Hindlimb muscle (tissue), 1 donor: ENCODE measurements at regions not wholly inside any gene's neighbourhood (a gene's known extent, or its start where the extent isn't known, plus 50 kb on each side); places are given as distances from the start of the nearest gene placed in this dataset.

ENCODE experiments used
- DNase-seq: peaks from one replicate; pipeline ENCODE4 v3.0.0-alpha.2; 2013

GRCh38 chr7:156151078-156151477, 338.8 kb upstream of the SHH start:
- no peak for DNase-seq

DNA sequence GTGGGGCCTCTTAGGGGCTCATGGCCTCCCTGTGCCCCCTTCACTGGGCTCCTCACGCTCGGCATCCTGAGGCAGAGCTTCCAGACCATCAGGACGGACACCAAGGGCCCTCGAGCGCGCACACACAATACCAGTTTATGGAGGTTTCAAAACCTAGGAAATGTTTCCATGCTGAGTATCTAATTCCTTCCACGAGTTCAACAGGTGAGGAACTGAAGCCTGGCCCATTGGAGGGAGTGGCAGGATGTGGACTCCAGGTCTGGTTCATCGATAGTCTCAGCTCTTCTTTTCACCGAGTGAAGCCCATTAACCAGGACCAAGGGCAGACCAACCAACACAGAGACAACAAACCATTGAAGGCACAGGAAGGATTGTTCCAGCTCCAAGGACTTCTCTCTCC, 336.7 kb upstream of the SHH start:
- no peak for DNase-seq

DNA sequence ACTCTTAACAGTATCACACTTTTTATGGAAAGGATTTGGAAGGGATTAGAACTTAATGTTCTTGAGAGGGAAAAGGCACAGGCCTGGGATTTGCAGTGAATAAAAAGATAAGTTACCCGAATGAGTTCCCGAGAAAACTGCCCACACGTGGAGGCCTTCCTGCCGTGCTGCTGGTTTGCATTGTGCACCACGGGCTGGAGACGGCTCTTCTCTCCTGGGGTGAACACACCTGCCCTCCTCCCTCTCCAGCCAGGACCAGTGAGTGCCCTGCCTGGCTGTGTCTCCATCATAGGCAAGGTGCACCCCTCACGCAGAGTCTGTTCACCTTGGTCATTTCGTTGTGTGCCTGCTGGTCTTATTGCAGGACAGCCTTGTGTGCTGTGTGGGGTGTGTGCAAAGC, 336.3 kb upstream of the SHH start:
- no peak for DNase-seq

DNA sequence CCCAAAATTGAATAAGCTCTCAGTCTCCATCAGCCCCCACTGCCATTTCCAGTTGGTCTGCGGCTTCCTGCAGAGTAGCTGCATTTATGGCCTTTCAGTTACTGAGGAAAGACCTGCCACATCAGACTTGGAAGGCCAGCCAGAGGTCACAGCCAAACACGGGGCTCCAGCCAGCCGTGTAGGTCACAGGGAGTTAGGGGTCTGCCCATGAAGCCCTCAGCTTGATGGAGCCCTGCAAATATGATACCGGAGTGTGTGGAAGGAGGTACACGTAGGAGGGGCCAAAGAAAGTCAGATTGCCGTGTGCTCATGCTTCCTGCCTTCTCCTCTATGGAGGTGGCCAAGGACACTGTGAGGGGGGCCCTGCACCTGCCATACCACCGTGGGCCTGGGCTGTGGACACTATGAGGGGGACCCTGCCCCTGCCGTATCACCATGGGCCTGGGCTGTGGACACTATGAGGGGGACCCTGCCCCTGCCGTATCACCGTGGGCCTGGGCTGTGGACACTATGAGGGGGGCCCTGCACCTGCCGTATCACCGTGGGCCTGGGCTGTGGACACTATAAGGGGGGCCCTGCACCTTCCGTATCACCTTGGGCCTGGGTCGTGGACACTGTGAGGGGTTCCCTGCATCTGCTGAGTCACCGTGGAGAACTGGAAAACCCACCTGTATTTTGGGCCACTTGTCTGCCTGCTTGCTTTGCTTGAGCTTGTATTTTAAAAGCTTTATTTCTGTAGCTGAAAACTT, 335.7 kb upstream of the SHH start:
- no peak for DNase-seq

DNA sequence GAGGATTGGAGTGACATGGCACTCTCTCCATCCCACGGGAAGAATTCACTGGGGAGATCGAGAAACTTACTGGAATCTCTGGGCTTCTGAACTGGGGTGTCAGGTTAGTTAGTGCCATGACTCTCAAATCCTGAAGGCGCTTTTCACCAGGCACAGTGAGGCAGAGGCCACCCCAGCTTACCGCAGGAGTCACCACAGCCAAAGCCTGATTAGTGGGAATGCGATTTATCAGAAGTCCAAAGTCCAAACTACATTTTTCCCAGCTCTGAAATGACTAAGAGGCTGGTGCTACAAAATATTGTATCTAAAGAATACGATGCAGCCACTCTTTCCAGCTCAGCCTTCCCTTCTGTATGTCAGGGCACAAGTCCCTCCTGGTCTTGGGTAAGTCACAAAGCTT, 334.8 kb upstream of the SHH start:
- no peak for DNase-seq

GRCh38 chr7:156145996-156146395, 333.7 kb upstream of the SHH start:
- no peak for DNase-seq

DNA sequence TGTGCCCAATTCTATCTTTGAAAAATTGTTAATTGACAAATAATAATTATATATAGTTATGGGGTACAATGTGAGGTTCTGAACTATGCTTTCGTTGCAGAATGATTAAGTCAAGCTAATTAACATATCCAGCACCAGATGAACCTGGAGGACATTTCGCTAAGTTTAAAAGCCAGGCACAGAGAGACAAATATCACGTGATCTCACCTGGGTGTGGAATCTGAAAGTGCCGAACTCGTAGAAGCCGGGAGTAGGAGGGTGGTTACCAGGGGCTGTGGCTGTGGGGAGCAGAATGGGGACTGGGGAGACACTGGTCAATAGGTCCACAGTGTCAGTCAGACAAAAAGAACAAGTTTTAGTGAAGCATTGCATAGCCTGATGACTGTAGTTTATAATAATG, 332.9 kb upstream of the SHH start:
- no peak for DNase-seq

GRCh38 chr7:156143683-156144082, 331.4 kb upstream of the SHH start:
- DNase-seq: no peak

GRCh38 chr7:156143158-156143557, 330.9 kb upstream of the SHH start:
- DNase-seq: no peak

GRCh38 chr7:156141941-156142340, 329.7 kb upstream of the SHH start:
- no peak for DNase-seq

DNA sequence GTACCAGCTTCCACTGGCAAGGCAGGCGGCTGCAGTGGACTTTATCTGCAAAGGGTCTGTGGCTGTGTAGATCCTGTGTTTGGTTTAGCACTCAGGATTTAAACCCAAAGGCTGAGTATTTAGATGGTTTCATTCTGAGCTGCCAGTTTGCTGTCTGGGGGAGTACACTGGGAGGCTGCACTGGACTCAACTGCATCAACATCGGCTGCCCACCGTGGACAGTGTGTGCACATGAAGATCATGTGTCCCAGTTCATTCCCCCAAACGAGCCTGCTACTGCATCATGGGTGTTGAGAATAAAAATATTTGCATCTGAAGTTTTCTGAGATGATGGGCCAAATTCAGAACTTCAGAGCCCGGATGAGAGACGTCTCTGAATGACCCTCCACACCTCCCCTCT, 328.6 kb upstream of the SHH start:
- no peak for DNase-seq

DNA sequence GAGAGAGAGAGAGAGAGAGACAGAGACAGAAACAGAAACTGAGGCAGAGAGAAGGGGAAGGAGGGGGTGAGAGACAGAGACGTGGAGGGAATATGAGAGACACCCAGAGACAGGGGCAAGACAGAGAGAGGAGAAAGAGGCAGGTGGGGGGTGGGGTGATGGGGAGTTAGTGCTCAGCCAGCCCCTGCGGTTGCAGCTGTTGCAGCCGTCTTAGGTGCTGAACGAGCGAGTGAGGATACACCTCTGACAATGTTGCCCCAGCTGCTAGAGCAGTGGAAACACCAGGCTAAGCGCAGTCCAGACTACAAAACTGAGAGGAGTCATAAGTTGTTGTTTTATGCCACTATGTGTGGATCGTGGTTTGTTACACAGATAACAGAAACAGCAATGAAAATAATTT, 328.2 kb upstream of the SHH start:
- no peak for DNase-seq

DNA sequence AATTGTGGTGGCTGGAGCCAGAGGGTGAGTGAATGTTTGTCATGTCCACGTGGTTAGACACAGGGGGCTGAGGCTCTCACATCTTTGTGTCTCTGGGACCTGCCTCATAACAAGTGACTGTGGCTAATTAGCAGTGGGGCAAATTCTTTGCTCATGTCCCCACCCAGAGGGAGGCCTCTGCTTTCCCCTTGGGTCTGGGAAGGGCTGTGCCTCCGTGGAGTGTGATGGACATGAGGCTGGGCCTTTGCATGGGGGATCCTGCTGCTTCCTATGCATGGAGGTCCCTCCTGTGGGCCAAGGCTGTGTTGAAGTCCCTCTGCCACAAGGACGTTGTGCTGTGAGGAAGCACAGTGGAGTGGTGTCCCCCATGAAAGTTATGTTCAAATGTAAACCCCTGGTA, 327.4 kb upstream of the SHH start:
- DNase-seq: no peak

- DNase-seq: no peak
Measured at GRCh38 chr7:156139112-156139511, 326.8 kb upstream of the SHH start.

DNA sequence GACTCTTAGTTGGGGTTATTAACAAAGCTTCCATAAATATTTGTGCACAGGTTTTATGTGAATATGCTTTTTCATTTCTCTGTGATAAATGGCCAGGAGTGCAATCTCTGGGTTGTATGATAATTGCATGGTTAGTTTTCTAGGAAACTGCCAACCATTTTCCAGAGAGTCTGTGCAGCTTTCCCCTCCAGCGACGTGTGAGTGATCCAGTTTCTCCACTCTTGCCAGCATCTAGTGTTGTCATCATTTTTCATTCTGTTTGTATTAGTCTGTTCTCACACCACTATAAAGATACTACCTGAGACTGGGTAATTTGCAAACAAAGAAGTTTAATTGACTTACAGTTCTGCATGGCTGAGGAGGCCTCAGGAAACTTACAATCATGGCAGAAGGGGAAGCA, 319.6 kb upstream of the SHH start:
- no peak for DNase-seq

DNA sequence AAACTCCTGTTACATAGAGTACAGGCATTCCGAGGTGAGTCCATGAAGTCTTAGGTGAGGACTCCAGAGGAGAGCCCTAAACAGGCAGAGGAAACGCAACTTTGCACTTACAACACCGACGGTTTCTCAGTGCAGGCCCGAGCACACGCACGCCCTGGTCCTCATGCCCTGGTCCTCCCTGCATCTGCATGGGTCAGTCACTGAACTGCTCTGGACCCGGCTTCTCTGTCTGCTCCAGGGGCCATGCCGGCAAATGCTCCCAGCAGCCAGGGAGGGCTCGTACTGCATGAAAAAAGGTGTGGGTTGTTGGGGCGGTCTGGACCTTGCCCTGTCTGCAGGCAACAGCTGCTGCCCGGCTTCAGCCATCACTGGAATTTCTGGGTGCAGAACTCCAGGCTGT, 317.3 kb upstream of the SHH start:
- DNase-seq: no peak

DNA sequence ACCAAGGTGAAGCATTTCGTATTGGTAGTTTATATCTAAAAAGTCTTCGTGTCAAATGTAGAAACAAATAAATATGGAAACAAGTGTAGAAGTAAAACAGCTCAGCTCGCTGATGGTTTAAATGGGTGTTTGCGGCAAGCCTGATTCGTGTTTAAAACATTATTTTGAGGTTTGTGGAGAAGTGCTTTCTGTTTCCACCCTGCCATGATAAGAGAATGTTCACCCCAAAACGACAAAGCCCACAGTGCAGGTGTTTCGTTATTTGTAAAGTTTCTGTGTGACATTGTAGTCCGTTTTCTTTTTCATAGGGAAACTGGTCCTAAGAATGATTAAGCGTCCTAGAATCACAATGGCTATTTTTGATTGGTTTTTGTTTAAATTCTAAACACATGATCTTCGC, 316.2 kb upstream of the SHH start:
- no peak for DNase-seq

DNA sequence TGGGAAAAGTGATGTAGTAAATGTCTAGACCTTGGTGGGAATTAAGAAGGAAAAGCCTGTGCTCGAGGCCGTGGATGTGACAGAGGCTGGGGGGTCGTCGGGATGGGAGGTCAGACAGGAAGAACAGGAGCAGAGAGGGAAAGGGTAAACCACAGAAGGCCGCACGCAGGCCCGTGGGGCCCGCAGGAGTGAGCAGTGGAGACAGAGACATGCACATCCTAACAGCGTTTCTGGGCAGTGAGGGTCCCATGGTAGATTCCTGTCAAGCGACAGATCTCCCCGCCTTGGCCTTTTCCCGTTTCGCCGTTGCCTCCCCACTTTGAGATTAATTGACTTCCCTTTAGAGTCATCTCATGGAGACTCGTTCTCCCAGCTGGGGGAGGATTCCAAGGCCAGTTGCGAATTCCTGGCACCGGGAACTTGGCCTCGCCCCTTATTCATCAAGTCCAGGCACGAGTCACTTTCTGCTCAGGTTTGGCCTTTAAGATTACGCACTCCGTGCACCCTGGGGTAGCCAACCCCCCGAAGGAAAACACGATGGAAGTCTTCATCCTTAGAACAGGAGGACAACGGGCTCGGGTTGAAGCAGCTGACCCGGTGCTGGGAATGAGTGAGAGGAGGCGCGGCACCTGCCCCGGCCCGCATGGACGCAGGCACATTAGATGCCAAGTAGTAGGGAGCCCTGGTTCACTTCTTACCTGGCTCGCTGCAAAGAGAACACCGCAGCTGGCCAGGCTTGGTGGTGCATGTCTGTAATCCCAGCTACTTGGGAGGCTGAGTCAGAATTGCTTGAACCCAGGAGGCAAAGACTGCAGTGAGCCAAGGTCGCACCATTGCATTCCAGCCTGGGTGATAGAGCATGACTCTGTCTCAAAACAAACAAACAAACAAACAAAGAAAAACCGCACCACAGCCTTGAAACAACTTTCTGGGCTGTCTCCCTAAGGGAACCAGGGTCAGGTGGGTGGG, 315.2 kb upstream of the SHH start:
- DNase-seq: no peak

DNA sequence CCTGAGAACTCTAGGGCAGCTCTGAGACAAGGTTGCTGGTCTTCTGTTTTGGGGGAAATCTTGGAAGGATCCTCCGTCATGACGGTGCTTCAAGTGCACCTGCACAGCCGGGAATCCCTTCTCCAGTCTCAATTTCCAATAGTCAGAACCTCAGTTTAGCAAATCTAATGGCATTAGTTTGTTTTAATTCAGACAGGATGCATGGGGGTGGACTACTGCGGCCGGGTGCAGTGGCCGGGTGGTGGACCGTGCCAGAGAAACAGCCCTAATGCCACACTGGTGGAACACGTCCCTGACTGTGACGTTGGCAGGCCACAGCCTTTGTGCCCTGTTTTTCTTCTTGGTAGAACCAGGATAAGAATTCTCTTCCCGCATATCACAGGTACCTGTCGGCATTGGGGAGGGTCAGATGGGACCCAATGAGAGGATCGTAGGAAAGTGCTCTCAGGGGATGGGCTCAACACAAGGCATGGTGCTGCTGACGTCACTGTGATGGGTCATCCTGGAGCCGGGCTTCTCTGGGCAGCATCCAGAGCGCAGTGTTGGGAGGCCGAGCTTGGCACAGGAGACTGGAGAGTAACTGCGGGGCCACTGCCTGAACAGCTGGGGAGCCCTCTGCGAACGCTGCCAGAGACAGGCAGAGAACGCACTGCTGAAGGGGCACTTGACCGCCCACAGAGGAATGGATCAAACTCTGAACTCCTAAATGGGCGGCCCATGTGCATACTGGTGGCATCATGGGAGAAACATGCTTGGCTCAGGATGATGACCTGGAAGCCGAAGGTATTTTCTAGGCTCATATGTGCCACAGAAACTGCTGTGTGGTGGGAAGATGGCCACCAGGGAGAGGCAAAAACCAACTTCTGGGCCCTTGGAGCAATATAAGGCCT, 313.8 kb upstream of the SHH start:
- peak; percentile 4 for DNase-seq

- no peak for DNase-seq
Measured at GRCh38 chr7:156124356-156124755, 312.1 kb upstream of the SHH start.

GRCh38 chr7:156123362-156123761, 311.1 kb upstream of the SHH start:
- no peak for DNase-seq

DNA sequence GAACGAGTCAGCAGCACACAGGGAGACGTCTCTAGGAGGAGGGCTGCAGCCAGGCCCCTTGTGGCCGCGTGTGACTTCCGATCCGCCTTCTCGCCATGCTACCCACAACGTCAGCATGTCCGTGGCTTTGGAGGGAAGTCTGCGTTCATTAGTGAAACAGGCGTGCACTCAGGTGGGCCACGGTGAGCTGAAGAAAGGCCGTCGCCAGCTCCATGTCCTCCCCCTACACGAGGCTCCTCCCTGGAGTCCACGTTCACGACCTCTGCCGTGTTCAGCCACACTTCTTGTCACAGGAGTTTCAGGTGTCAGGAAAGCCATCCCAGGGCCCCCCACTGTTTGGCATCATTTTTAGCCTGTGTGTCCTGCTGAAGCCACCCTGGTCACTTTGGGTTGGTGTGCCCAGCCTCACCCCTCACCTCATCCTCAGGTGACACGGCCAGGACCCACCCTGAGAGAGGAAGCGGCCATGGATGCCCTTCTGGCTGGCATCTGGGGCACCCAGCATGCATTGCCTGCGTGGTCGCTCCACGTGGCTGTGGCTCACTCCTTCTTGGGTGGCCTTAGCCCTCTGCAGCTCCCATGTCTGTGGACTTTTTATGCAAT, 310.6 kb upstream of the SHH start:
- no peak for DNase-seq

DNA sequence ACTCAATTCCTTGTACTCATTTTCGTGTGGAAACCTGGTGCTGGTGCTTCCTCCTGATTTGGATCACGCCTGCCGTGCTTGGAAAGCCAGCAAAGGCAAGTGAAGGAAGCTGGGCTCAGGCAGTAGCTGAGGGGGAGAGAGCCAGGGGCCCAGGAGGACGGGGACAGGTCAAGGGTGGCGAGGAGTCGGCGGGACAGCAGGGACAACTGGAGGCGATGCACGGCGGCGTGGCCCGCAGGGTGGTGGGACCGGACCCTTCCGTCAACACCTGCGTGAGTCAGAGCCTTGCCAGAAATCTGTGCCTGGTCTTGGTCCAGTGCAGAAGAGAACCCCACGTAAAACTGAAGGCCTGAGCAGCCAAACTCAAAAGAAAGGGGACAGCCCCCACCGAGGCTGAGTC, 309.7 kb upstream of the SHH start:
- DNase-seq: no peak
